Superior temporal gyrus (tissue), 1 donor: ENCODE measurements at regions not wholly inside any gene's neighbourhood (a gene's known extent, or its start where the extent isn't known, plus 50 kb on each side); places are given as distances from the start of the nearest gene placed in this dataset.

Source experiments
- DNase-seq: peaks from one replicate; pipeline ENCODE4 v3.0.0-alpha.2; 2016; ENCODE audit errors: extremely low spot score

DNA sequence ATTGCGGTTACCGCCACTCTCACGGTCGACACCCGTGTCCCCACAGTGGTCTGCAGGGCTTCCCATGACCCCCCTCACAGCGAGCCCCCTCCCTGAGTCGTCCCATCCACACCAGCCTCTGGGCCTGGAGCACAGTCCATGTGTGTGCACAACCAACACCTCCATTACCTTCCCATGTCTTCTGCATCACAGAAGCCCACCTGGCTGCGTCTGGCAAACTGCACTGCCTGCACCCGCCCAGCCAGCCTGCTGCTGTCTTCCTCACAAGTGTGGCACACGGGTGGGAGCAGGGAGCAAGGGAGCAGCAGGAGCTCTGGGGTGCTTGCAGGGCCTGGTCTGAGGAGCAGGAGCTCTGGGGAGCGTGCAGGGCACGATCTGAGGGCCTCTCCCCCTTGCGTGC, 415.3 kb upstream of the IRX4 start:
- DNase-seq, result no peak

DNA sequence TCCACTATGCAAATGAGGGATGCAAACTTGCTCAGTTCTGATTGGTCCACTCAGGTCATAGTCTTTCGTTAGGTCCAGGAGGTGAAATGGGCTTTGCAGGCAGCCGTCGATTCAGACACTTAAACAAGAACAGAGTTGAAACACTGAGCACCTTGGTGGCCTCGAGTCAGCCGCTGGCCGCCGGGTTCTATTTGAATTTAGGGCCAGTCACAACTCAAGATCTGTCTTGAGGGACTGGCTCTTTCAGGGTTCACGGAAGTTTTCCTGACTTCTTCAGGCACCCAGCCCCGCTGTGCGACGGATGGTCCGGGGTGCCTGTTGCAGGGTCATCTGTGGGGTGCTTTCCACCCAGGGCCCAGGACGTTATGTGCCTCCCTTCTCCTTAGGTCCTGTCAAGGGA, 412.8 kb upstream of the IRX4 start:
- no peak for DNase-seq

DNA sequence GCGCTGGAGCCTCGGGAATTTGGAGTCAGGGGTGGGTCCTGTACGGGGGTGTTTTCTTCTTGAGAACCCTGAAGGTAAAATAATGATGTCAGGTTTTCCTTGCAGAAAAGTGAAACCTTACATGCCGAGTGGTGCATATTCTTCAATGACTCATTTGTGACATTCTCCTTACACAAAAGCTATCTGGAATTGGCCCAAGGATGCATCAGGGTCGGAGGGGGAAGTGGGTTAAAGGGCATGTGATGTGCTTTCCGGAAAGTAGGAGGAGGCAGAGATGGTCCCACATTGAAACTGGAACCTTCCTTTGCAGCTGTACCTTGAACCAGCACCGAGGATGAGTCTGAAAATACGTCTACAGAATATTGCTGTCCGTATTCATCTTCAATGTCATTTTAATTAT, 411.2 kb upstream of the IRX4 start:
- no peak for DNase-seq

DNA sequence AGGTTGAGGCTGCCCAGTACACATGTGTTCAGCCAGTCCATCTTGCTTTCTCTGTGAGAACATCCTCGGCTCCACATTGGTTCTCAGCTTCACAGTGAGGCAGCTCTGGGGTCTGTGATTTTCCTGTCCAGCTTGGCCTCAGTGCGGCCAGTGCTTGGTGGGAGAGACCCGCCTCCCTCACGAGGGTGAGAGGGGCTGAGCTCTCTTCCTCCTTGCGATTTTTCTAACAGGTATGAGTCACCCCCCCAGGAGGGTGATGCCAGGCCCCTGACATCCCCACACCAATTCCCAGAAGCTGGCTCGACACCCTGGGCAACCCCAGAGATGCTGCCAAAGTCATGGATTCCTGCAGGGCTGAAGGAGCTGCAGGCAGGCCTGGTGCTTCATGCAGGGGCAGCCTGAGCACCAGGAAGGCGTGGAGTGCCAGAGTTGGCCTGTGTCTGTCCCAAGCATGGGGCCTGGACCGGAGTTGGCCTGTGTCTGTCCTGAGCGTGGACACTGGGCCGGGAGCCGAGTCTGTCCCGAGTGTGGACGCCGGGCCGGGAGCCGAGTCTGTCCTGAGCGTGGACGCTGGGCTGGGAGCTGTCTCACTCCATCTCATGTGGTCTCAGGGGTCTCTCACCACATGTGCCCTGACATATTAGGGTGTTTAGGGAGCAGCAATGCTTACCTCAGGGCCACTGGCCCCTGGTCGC, 408.6 kb upstream of the IRX4 start:
- DNase-seq, result no peak

DNA sequence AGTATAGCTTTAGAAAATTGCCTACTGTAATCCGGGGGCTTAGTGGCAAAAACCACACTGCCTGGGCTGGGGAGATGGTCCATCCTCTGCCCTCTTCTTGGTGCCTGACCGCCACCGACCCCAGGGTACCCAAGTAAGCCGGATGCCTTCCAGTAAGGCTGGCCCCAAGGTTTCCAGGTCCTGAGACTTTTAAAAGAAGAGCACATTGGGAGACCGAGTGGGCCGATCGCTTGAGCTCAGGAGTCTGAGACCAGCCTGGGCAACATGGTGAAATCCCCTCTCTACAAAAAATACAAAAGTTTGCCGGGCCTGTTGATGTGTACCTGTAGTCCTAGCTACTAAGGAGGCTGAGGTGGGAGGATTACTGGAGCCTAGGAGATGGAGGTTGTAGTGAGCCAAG, 406.7 kb upstream of the IRX4 start:
- DNase-seq, result no peak

DNA sequence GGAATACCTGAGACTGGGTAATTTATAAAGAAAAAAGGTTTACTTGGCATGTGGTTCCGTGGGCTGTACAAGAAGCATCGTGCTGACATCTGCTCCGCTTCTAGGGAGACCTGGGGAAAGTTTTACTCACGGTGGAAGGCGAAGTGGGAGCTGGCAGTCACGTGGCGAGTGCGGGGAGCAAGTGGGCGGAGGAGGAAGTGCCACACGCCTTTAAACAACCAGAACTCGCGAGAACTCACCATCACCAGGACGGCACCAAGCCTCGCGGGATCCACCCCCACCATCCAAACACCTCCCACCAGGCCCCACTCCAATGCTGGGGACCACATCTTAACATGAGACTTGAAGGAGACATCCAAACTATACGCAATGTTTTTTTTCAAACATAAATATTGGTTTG, 406.2 kb upstream of the IRX4 start:
- no peak for DNase-seq

DNA sequence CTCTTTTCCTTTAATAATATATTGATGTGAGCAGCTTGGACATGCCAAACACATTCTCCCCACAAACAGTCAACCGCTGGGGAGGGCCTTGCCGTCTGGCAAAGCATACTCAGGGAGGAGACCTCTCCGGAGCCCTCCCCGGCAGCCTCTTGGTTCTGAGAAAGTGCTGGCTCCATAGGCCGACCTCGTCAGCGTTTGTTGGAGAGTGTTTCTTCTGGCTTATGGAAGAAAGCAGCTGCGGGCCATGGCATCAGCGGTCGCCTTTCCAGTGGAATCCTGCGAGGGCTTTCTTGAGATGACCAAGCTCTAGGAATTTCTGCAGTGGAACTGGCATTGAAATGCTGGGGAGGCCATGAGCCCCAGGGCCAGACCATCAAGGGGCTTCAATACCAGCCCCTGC, 405.7 kb upstream of the IRX4 start:
- DNase-seq, result no peak

DNA sequence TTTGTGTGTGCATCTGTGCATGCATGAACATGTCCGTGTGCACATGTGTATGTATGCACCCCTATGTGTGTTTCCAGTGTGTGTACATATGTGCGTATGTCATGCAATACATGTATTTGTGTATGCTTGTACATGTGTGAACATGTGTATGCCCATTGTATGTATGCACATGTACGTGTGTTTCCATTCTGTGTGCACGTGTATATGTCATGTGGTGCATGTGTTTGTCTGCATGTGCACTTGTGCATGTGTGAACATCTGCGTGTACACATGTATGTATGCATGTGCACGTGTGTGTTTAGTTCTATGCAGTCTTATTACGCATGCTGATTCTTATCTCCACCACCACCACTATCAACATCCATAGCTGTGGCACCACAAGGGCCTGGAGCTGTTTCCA, 403.5 kb upstream of the IRX4 start:
- DNase-seq, result no peak

DNA sequence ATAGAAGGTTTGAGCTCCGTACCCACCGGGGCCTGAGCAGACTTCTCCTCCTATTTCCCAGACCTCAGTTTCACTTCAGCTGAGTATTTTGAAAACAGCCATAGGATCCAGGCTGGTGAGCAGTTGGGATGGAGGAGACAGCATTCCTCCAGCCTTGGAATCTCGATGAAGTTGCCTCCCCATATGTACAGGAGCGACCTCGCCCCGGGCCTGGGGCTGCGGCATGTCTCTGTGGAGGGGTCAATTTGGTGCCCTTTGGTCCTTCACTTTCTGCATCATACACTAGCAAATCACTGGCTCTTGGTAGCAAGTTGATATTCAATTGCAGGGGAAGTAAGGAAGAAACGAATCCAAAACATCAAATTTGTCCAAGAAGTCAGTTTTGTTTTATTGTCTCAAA, 402.0 kb upstream of the IRX4 start:
- no peak for DNase-seq

DNA sequence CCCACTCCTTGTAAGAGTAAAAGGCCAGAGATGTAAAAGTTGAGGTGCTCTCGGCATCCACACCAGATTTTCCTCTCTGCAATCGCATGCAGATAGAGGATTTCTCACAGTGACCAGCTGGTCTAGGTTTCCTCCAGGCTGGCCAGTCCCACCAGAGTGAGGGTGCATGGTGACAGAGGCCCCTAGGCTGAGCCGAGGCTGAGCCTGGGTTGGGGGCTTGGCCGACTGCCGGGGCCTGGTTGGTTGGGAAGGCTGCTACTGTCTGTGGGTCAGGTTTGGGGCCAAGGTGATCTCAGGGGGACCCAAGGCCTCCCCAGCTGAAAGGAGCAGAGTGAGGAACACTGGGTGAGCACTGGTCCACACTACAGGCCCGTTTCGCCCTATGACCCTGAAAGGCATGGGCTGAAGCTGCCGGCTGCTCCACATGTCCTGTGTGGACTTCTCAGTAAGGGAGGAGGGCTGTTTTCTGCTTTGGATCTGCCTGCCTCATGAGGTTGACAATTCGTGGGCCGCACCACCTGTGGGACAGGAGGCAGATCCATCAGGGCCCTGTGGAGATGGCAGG, 400.8 kb upstream of the IRX4 start:
- no peak for DNase-seq

DNA sequence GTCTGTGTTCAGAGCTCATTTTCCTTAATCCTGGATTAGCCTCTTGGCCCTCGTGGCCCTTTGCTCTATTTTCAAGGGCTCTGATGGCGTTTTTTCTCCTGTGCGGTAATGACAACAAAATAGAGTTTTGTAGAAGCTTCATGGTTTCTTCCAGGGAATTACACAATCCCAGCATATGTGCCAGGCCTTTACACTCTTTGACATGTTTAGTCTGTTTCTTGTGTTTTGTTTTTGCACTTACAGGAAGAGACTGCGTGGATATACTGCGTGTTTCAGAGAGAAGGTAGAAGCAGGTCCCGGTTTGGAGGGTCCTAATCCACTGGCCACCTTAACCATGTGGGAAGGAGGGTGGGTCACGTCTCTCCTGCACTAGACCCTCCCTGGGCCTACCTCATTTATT, 400.2 kb upstream of the IRX4 start:
- no peak for DNase-seq

DNA sequence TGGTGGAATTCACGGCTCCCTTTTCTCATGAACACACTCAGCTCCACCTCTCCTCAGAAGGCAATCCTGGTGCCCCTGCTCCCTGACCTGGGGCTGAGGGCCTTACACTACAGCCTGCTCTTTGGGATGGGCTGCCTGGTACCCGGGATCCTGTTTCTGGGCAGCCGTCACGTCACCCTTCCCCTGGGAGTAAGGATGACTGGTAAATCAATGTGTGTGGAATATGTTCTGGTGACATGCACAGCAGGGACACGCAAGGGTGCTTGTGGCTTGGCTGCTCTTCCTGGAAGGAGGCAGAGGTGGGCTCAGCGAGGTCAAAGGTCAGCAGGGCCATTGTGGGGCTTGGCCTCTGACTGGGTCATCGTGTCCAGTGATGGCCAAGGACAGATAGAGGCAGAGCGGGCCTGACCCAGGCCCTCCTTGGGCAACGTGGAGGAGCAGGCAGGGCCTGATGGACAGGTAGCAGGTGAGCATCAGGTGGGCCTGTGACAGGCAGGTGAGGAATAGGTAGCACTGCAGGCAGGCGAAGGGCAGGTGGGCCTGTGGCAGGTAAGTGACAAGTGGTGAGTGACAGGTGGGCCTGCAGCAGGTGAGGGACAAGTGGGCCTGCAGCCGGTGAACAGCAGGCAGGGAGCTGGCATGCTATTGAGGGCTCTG, 399.4 kb upstream of the IRX4 start:
- no peak for DNase-seq

DNA sequence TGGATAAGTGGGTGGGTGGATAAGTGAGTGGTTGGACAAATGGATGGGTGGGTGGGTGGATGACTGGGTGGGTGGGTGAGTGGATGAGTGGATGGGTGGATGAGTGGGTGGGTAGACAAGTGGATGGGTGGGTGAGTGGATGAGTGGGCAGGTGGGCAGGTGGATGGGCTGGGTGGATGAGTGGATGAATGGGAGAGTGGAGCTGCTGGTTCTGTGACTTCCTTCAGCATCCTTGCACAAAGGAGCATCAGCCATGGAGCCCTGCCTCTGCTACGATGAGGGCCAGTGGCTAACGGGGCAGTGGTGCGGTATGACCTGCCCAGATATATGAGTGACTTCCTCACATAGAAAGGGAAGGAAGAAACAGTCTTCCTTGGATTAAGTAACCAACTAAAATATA, 398.7 kb upstream of the IRX4 start:
- no peak for DNase-seq

DNA sequence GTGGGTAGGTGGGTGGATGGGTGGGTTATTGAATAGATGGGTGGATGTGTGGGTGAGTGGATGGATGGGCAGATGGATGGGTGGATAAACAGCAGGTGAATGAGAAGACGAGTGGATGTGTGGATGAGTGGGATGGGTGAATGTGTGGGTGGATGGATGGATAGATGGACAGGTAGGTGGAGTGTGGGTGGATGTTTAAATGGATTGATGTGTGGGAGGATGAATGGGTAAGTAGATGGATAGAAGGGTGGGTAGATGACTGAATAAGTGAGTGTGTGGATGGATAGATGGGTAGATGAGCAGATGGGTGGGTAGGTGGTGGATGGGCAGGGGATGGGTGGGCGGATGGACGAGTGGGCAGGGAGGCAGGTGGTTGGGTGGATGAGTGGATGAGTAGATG, 397.6 kb upstream of the IRX4 start:
- DNase-seq, result no peak

DNA sequence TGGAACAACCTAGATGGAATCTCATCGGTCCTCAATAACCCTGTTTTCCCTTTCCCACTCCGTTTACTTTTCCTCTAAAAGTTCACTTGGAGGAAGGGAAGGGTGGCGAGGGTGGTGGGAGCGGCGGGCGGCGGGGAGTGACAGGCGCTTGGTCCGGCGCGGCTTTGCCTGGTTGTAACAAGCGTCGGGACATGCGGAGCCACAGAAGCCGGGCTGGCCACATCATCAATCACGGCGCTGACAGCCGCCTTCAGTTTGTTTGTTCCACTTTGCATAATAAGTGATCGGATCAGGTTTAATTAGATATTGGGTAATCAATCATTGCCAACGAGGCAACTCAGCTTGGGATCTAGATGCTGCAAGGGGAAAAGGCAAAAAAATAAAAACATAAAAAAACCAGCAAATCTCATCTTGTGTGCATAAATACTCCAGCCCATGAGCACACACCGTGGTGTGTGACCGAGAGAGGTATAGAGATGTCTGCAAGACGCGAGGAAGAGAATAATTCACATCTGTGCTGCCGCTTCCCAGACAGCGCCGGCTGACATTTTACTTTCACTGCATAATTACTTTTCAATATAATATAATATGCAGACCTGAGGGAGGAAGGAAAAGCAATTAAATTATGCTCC, 396.2 kb upstream of the IRX4 start:
- DNase-seq, result no peak

DNA sequence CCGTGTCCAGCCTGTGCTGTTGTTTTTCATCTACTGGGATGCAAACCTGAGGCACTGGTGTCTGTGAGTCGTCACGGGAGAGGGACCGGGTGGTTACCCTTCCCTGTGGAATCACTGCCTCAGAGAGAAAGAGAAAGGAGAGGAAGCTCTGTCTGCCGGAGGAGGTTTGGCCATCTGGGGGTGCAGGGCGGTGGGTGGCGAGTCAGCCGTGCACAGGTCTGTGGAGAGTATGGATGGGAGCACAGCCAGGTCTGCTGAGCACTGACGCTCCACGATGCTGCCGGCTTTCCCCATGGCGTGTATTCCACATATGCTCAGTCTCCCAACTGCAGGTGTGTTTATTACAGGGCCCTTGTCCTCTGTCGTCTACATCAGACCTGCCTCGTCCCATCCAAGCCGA, 395.2 kb upstream of the IRX4 start:
- DNase-seq, result no peak

DNA sequence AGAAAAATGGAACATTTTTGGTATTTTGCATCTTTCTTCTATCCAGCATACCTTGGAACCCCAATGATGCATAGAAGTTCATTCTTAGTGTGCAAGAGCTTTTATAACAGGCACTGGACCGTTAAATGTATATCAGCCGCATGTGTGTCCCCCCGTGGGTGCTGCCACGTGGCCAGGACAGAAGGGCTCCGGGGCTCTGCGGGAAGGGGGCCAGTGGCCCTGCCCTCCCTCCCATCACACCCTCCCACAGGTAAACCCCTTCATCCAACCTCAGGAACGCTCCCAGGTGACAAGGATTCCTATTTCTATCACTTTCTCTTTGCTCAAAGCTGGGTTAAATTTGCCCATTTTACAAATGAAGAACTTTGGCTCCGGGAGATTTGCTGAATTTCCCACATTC, 393.4 kb upstream of the IRX4 start:
- DNase-seq, result no peak

DNA sequence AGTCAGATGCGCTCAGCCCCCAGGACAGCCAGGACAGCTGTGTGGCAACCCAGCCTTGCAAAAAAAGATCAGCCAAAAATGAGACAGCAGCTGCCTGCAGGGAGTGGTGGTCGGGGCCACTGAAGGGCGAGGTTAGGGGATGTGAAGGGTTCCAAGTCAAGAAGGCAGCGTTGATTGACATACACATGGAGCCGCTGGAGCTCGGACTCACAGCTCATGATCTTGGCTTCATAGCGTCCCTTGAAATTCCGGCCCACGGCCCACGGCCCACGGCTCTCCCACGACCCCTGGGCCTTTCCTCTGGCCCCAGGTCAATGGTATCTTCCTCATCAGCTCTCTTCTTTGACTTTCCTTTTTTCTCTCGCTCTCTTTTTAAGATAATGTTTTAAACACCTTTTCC, 390.0 kb upstream of the IRX4 start:
- no peak for DNase-seq

DNA sequence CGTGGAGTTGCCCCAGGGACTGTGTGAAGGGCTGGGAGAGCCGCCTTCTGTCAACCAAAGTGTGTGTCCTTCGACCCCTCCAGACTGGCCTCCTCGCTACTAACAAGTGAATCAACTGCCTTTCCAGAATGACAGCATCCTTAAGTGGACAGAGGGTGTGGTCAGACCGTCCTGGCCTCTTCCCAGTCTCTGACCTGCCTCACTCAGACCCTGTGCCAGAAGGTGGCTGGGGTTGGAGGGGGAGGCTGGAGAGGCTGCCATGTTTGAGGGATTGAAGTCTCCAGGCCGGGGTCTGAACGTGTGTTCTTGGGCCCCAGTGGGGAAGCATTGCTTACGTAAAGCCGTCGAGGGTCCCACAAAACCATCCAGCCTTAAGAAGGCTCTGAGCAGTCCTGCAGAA, 389.3 kb upstream of the IRX4 start:
- no peak for DNase-seq

DNA sequence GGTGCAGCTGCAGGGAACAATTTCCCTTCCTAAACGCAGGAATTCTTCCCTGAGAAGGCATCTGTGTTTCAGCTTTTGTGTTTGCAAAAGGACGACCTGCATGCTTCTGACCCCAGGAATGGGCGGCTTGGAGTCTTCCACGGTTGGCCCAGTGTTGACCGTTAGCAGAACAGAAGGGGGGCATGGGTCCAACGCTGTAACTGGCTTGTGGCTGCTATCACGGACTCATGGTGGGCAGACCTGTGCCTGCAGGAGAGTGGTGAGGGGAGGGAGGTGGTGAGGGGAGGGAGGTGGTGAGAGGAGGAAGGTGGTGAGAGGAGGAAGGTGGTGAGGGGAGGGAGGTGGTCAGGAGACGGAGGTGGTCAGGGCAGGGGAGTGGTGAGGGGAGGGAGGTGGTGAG, 388.6 kb upstream of the IRX4 start:
- DNase-seq, result no peak

DNA sequence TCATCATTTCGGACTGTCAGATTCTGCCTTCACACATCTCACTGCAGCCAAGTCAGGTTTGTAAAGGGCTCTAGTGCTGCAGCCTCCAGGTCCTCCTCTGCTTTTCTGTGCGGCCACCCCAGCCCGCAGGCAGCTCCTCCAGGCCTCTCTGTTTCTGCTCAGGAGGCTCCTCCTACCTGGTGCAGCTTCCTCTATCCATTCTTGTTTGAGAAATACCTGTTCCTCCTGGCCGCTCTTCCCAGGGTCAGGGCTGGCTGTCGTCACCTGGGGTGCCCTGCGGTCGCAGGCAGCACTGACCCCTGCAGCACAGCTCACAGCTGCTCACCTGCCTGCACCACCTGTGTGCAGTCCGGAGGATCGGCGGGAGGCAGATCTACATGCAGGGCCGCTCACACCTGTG, 387.7 kb upstream of the IRX4 start:
- no peak for DNase-seq

DNA sequence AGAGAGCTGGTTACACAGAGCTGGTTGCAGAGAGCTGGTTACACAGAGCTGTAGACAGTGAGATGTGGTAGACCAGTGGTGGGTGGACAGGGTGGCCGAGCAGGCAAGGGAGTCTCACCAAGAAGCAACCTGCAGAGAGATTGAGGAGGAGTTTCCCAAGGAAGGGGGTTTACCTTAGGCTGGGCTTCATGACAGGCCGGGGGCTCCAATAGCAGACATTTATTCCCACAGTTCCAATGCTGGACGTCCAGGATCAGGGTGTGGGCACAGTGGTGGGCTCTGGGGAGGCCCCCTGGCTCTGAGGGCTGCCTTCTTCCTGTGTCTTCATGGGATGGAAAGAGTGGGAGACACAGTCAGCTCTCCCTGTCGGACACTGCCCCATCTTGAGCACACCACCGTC, 386.9 kb upstream of the IRX4 start:
- no peak for DNase-seq

DNA sequence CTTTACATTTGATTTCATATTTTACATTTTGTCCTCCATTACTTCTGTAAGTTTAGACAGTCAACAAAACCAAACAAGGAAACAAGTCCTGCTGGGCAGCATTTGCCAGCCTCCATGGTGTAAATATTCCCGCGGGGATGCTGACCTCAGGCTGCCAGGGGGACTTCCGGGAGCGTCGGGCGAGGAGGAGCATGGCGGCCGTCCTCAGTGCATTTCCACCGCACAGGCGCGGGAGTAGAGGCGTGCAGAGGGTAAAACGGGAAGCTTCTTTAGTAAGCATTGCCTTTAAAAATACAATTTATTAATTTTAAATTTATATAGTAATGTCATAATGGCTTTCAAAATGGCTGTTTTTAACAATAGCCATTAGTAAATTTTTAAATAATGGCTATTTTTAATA, 385.3 kb upstream of the IRX4 start:
- no peak for DNase-seq
